ENCODE measurements at regions not wholly inside any gene's neighbourhood (a gene's known extent, or its start where the extent isn't known, plus 50 kb on each side); places are given as distances from the start of the nearest gene placed in this dataset.
"Not testable (repeated sequence)": the region's sequence is repeated elsewhere in the genome, so short reads cannot be mapped to it uniquely, and the experiment has no call there.

DNA sequence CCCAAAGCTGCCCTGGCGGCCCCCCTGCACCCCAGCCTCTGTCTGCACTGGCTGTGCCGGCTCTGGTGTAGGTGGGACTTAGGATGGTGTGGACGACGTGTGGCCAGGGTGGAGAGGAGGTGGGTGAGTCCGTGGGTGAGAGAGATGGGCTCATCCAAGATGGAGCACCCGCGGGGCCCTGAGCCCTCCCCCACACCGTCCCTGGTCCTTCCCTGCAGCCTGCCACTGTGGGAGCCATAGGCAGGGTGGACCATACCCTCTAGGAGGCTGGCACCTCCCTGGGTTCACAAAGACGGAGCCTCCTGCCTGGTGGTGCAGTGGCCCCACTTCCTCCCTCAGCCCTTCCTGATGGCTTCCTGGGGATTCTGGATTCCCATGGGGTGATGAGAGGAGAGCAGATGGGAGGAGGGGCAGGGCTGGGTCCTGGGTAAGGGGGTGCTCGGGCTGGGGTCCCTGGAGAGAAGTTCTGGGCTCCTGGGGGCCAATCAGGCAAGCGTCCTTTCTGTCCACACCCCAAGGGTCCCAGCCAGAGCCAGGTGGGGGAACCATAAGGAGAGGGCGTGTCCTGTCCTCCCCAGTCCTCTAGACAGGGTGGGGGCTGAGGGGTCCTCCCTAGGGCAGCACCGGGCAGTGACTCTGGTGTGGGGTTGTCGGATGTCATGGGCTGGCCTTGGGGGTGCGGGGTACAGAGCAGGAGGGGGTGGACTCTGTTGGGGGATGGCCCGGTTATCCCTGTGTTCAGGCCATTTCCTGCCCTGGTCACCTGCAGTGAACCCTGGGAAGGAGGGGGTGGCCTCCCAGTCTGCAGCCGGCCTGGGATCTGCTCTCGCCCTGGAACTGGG is 384.8 kb downstream of the TMEM121 start:
- Histone ChIP-seq H3K27ac (no peak overlapping the region), H3K27me3 (no peaks in the 10 kb centered on the region), H3K4me3 (no peak overlapping the region), H3K36me3 (no peaks in the 10 kb centered on the region), H3K9me3 (peaks cover 0 to 4% of the 10 kb centered on the region in 2 donors), H3K4me1 (no peaks in the 10 kb centered on the region)
- no peak for DNase-seq
- intact Hi-C loops (cut with DNase I; ENCODE audit: low total_unique reads): no loop called here
- TF ChIP-seq CTCF (IDR thresholded peaks at IDR 0.05): no peak
- no peak for TF ChIP-seq POLR2A (IDR thresholded peaks at IDR 0.05)

DNA sequence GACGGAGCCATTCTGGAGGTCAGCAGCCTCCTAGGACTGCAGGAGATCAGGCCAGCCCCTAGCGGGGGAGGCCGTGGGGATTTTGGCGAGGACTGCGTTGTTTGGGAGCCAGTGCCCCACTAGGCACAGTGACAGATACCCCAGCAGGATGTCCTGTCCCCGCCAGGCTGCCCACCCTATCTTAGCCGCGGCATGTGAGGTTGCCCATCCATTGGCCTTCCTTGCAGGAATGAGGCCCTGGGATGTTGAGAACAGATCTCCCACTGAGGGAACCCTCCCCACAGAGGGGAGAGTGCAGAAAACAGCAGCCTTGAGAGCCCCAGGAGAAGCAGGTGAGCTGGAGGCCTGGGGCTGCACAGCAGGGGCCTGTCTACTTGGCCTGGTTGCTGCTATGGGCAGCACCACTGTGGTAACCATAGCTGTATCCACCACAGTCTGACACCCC is 385.5 kb downstream of the TMEM121 start:
- H3K4me3 ChIP-seq; DNase-seq; intact Hi-C loops (cut with DNase I; ENCODE audit: low total_unique reads); H3K27me3 ChIP-seq; H3K4me1 ChIP-seq; H3K36me3 ChIP-seq; H3K27ac ChIP-seq; H3K9me3 ChIP-seq: not testable (repeated sequence)

GRCh38 chr14:105912641-105913180 is 386.3 kb downstream of the TMEM121 start:
- Histone ChIP-seq H3K36me3 (no peaks in the 10 kb centered on the region), H3K4me1 (no peaks in the 10 kb centered on the region), H3K9me3 (peaks cover 0 to 7% of the 10 kb centered on the region in 2 donors), H3K27ac (no peak overlapping the region), H3K4me3 (no peak overlapping the region), H3K27me3 (no peaks in the 10 kb centered on the region)
- TF ChIP-seq POLR2A (IDR thresholded peaks at IDR 0.05) (no peak), CTCF (IDR thresholded peaks at IDR 0.05) (no peak)
- DNase-seq: no peak
- intact Hi-C loops (cut with DNase I; ENCODE audit: low total_unique reads): no loop called here

GRCh38 chr14:105913221-105913620 is 386.8 kb downstream of the TMEM121 start:
- no peaks in the 10 kb centered on the region for H3K4me1 ChIP-seq
- intact Hi-C loops (cut with DNase I; ENCODE audit: low total_unique reads): no loop called here
- DNase-seq: no peak
- H3K9me3 ChIP-seq: peaks cover 0 to 7% of the 10 kb centered on the region in 2 donors
- no peak overlapping the region for H3K27ac ChIP-seq
- H3K27me3 ChIP-seq: no peaks in the 10 kb centered on the region
- no peaks in the 10 kb centered on the region for H3K36me3 ChIP-seq
- no peak overlapping the region for H3K4me3 ChIP-seq
- TF ChIP-seq POLR2A (IDR thresholded peaks at IDR 0.05): no peak

DNA sequence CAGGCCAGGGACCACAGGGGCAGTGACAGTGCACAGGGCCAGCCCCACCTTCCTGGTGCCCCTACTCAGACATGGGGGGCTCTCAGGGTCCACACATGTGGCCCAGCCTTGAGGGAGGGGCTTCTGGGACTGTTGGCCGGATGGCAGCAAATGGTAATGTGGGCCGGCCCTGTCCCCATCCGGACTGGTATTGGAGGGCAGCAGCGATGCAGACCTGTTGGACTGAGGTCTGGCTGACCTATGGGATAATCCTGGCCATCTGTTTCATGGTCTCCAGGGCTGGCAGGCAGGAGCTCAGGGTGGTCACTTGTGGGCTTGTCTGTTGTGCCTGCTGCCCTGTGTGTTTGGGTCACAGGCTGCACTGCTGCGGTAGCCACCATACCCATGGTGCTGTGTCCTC is 387.5 kb downstream of the TMEM121 start:
- intact Hi-C loops (cut with DNase I; ENCODE audit: low total_unique reads): no loop called here
- no peaks in the 10 kb centered on the region for H3K36me3 ChIP-seq
- TF ChIP-seq POLR2A (IDR thresholded peaks at IDR 0.05) (no peak), CTCF (IDR thresholded peaks at IDR 0.05) (no peak)

DNA sequence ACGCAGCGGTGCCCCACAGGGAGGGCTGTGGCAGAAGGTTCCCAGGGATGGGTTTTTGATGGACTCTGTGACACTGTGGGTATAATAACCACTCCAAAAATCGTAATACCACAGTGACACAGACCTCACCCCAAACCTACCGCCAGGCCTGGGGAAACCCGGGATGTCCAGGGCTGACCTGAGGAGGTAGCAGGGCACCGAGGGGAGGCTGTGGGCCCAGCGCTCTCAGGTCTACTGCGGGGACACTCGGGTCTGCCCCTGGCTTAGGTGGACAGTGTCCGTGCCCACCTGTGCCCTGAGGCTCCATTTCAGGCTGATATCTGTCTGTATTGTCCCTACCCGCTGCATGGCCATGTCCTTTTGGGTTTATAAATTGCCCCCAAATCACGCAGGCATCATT is 387.9 kb downstream of the TMEM121 start:
- intact Hi-C loops (cut with DNase I; ENCODE audit: low total_unique reads); DNase-seq; H3K36me3 ChIP-seq; H3K4me3 ChIP-seq; H3K27me3 ChIP-seq; H3K9me3 ChIP-seq; H3K27ac ChIP-seq; H3K4me1 ChIP-seq: not testable (repeated sequence)

More for the DNA sequence above, 387.5 kb downstream of the TMEM121 start:
- no peak for DNase-seq
- Histone ChIP-seq H3K27me3 (no peaks in the 10 kb centered on the region), H3K27ac (no peak overlapping the region), H3K4me3 (no peak overlapping the region), H3K9me3 (peaks cover 0 to 7% of the 10 kb centered on the region in 2 donors), H3K4me1 (no peaks in the 10 kb centered on the region)
